Activated CD4-positive, alpha-beta memory T cell treated with anti-CD3 and anti-CD28 coated beads, Interleukin-2, amount 10 ng/mL, durations not matched to agents 7 days and 5 days (primary cell): ENCODE measurements at regions not wholly inside any gene's neighbourhood (a gene's known extent, or its start where the extent isn't known, plus 50 kb on each side); places are given as distances from the start of the nearest gene placed in this dataset.

Source experiments
- CTCF ChIA-PET: fragments of 350-600 bp; sonication (Branson Sonifier 250); formaldehyde crosslinking; loops from one replicate; lab custom pipeline; 2021; ENCODE audit warnings: antibody characterized with exemption, inconsistent platforms; lab: Charles Lee
- POLR2A ChIA-PET: fragments of 350-600 bp; sonication (Branson Sonifier 250); formaldehyde crosslinking; loops from one replicate; lab custom pipeline; 2021; ENCODE audit warnings: antibody characterized with exemption; lab: Charles Lee
- DNase-seq: peaks from one replicate; pipeline ENCODE4 v3.0.0-alpha.2; 2020
- H3K27ac Mint-ChIP-seq: one replicate; pipeline ENCODE4 v1.8.0; 2021; ENCODE audit warnings: mild to moderate bottlenecking, mixed read lengths
- H3K27me3 Mint-ChIP-seq: one replicate; pipeline ENCODE4 v1.8.0; 2021; ENCODE audit warnings: mixed read lengths
- H3K36me3 Mint-ChIP-seq: one replicate; pipeline ENCODE4 v1.8.0; 2021; ENCODE audit warnings: low read depth, mixed read lengths
- H3K4me1 Mint-ChIP-seq: one replicate; pipeline ENCODE4 v1.8.0; 2021; ENCODE audit warnings: mixed read lengths
- H3K4me3 Mint-ChIP-seq: one replicate; pipeline ENCODE4 v1.8.0; 2021; ENCODE audit warnings: mild to moderate bottlenecking, mixed read lengths
- H3K9me3 Mint-ChIP-seq: one replicate; pipeline ENCODE4 v1.8.0; 2021; ENCODE audit warnings: mixed read lengths

GRCh38 chr12:30088259-30088995, 304.7 kb upstream of the TMTC1 start:
- POLR2A ChIA-PET: no interaction called here
- Mint-ChIP-seq H3K4me1 (no peaks in the 10 kb centered on the region), H3K4me3 (no peak overlapping the region), H3K9me3 (peaks cover 3% of the 10 kb centered on the region), H3K36me3 (no peaks in the 10 kb centered on the region), H3K27ac (no peak overlapping the region), H3K27me3 (no peaks in the 10 kb centered on the region)
- no peak for DNase-seq
- CTCF ChIA-PET: no interaction called here

- no peaks in the 10 kb centered on the region for H3K9me3 Mint-ChIP-seq
- no peaks in the 10 kb centered on the region for H3K4me1 Mint-ChIP-seq
- POLR2A ChIA-PET: no interaction called here
- CTCF ChIA-PET: no interaction called here
- no peak for DNase-seq
- H3K27ac Mint-ChIP-seq: no peak overlapping the region
- no peak overlapping the region for H3K4me3 Mint-ChIP-seq
- H3K27me3 Mint-ChIP-seq: no peaks in the 10 kb centered on the region
- H3K36me3 Mint-ChIP-seq: no peaks in the 10 kb centered on the region
Measured at GRCh38 chr12:30082381-30082780, 298.6 kb upstream of the TMTC1 start.

DNA sequence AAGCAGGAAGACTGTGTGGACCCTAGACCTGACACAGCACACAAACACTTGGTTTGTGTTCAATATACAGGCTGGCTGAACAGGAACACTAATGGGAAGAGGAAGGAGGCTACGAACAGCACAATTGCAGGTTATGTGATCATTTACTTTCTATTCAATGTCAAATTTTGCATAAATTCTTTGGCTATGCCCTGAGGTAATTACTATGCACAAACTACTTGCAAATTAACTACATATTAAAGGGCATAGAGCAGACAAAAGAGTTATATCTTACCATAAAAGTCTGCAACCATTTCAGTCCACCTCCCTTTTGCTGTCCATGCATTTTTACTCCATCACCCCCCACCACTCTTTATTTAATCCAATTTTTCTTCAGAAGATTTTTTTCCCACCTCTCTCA, 291.2 kb upstream of the TMTC1 start:
- H3K27me3 Mint-ChIP-seq: no peaks in the 10 kb centered on the region
- ChIA-PET CTCF (no interaction called here), POLR2A (no interaction called here)
- H3K4me3 Mint-ChIP-seq: no peak overlapping the region
- H3K36me3 Mint-ChIP-seq: no peaks in the 10 kb centered on the region
- peaks cover 3% of the 10 kb centered on the region for H3K9me3 Mint-ChIP-seq
- DNase-seq: no peak
- H3K4me1 Mint-ChIP-seq: no peaks in the 10 kb centered on the region
- H3K27ac Mint-ChIP-seq: no peak overlapping the region

GRCh38 chr12:30072824-30073223, 289.1 kb upstream of the TMTC1 start:
- Mint-ChIP-seq H3K4me3 (no peak overlapping the region), H3K4me1 (no peaks in the 10 kb centered on the region), H3K36me3 (no peaks in the 10 kb centered on the region), H3K9me3 (peaks cover 3% of the 10 kb centered on the region), H3K27me3 (no peaks in the 10 kb centered on the region), H3K27ac (no peak overlapping the region)
- POLR2A ChIA-PET: no interaction called here
- DNase-seq: no peak
- CTCF ChIA-PET: no interaction called here

GRCh38 chr12:30067146-30067545, 283.4 kb upstream of the TMTC1 start:
- DNase-seq: no peak
- Mint-ChIP-seq H3K9me3 (peaks cover 3% of the 10 kb centered on the region), H3K36me3 (no peaks in the 10 kb centered on the region), H3K27me3 (no peaks in the 10 kb centered on the region), H3K27ac (no peak overlapping the region), H3K4me1 (no peaks in the 10 kb centered on the region), H3K4me3 (no peak overlapping the region)
- ChIA-PET CTCF (no interaction called here), POLR2A (no interaction called here)

- Mint-ChIP-seq H3K27ac (no peak overlapping the region), H3K4me3 (no peak overlapping the region), H3K36me3 (no peaks in the 10 kb centered on the region), H3K9me3 (no peaks in the 10 kb centered on the region), H3K4me1 (no peaks in the 10 kb centered on the region), H3K27me3 (no peaks in the 10 kb centered on the region)
- ChIA-PET POLR2A (no interaction called here), CTCF (no interaction called here)
- DNase-seq: no peak
Measured at GRCh38 chr12:30064906-30065305, 281.2 kb upstream of the TMTC1 start.

- Mint-ChIP-seq H3K9me3 (no peaks in the 10 kb centered on the region), H3K4me1 (no peaks in the 10 kb centered on the region), H3K36me3 (no peaks in the 10 kb centered on the region), H3K4me3 (no peak overlapping the region), H3K27ac (no peak overlapping the region), H3K27me3 (no peaks in the 10 kb centered on the region)
- POLR2A ChIA-PET: no interaction called here
- CTCF ChIA-PET: no interaction called here
- no peak for DNase-seq
Measured at GRCh38 chr12:30063435-30063945, 279.7 kb upstream of the TMTC1 start.

- Mint-ChIP-seq H3K36me3 (no peaks in the 10 kb centered on the region), H3K27ac (no peak overlapping the region), H3K9me3 (no peaks in the 10 kb centered on the region), H3K4me3 (no peak overlapping the region), H3K4me1 (no peaks in the 10 kb centered on the region), H3K27me3 (no peaks in the 10 kb centered on the region)
- ChIA-PET CTCF (no interaction called here), POLR2A (no interaction called here)
- no peak for DNase-seq
Measured at GRCh38 chr12:30048371-30048770, 264.6 kb upstream of the TMTC1 start.

DNA sequence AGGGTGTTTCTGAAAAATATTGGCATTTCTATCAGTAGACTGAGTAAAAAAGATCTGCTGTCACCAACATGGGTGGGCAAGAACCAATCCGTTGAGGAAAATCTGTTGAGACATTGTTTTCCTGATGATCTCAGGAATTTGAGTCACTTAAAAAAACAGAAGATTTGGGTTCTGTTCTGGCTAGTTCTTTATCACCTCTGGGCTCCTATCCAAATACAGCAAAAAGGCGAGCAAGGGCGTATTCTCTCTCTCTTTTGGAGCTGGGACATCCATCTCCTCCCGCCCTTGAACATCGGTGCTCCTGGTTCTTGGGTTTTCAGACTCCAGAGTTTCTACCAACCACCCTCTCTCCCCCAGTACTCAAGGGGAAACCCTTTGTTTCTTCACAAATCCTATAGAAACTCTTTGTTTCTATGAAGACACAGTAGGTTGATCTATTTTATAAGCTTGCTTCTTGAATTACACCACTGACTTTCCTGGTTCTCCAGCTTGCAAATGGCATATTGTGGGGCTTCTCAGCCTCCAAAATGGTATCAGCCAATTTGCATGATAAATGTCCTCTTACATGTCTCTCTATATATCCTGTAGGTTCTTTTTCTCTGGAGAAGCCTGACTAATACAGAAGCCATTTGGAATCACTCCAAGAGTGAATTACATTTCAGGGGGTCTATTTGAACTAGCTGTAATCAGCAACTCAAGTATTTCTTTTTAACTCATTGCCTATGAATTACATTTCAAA, 263.9 kb upstream of the TMTC1 start:
- ChIA-PET POLR2A (no interaction called here), CTCF (no interaction called here)
- H3K27me3 Mint-ChIP-seq: no peaks in the 10 kb centered on the region
- H3K27ac Mint-ChIP-seq: no peak overlapping the region
- H3K4me3 Mint-ChIP-seq: no peak overlapping the region
- no peaks in the 10 kb centered on the region for H3K4me1 Mint-ChIP-seq
- no peak for DNase-seq
- H3K36me3 Mint-ChIP-seq: no peaks in the 10 kb centered on the region
- no peaks in the 10 kb centered on the region for H3K9me3 Mint-ChIP-seq

DNA sequence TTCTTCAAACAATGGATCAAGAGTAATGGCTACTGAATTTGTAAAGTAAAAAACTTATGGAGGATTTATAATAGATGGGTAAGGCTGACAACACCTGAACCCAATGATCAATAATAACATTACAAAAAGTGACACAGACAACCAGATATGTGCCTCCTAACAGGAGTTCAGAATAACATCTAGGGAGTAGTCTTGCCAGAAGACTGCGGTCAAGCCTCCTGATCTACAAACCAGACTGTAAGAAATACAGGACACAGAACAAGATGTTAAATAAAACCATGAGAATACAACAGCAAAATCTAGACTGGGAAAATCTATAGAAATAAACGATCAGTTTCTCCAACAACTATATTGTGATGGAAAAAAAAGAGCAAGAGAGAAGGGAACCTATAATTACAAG, 262.6 kb upstream of the TMTC1 start:
- no peak for DNase-seq
- H3K4me1 Mint-ChIP-seq: no peaks in the 10 kb centered on the region
- no peak overlapping the region for H3K4me3 Mint-ChIP-seq
- H3K27ac Mint-ChIP-seq: no peak overlapping the region
- no peaks in the 10 kb centered on the region for H3K27me3 Mint-ChIP-seq
- ChIA-PET CTCF (no interaction called here), POLR2A (no interaction called here)
- H3K9me3 Mint-ChIP-seq: peaks cover 2% of the 10 kb centered on the region
- no peaks in the 10 kb centered on the region for H3K36me3 Mint-ChIP-seq

DNA sequence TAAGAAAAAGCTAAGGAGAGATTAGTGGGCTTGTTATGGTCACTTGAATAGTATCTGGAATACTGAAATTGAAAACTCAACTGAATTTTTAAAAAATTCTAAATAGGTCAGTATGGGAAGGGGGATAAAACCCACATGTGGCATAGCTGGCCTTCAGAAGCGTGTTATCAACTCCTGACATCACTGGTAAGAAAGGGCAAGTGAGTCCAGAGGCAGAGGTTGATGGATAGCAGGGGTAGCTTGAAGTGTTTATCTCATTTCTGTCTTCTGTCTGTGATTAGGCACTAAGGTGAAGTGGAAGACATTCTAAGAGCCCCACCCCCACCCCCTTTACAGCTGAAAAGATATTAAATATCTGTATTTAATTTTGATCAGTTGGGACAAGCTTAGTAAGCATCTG, 261.4 kb upstream of the TMTC1 start:
- Mint-ChIP-seq H3K4me3 (no peak overlapping the region), H3K36me3 (no peaks in the 10 kb centered on the region), H3K9me3 (peaks cover 6% of the 10 kb centered on the region), H3K27ac (no peak overlapping the region), H3K4me1 (no peaks in the 10 kb centered on the region), H3K27me3 (no peaks in the 10 kb centered on the region)
- CTCF ChIA-PET: no interaction called here
- POLR2A ChIA-PET: no interaction called here
- no peak for DNase-seq

GRCh38 chr12:30044206-30044605, 260.5 kb upstream of the TMTC1 start:
- Mint-ChIP-seq H3K36me3 (no peaks in the 10 kb centered on the region), H3K9me3 (peaks cover 9% of the 10 kb centered on the region), H3K27me3 (no peaks in the 10 kb centered on the region), H3K4me1 (no peaks in the 10 kb centered on the region), H3K27ac (no peak overlapping the region), H3K4me3 (no peak overlapping the region)
- POLR2A ChIA-PET: no interaction called here
- CTCF ChIA-PET: no interaction called here
- no peak for DNase-seq

DNA sequence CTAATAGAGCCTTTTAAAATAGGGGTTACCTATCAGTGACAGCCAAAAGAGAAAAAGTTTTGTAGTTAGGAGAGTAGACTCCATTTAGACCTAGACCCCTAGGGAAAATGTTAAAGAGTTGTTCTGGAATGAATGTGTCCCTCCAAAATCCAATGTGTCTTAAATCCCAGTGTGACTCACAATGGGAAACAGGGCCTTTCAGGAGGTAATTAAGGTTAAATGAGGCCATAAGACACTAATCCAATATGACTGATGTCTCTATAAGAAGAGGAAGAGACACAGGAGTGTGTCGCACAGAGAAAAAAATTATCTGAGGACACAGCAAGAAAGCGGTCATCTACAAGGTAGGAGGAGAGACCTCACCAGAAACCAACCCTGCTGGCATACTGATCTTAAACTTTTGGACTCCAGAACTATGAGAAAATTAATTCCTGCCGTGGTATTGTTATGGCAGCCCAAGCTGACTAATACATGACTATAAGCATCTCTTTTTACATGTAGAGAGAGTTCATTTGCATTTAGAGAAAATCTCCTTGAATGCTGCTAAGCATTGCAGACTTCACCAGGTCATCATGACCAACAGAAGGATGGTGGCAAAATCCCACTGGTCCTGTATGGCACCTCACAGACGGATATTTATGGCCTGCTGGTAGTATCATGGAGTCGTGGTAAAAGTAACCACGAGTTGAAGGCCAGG, 259.6 kb upstream of the TMTC1 start:
- no peak for DNase-seq
- Mint-ChIP-seq H3K27me3 (no peaks in the 10 kb centered on the region), H3K4me1 (no peaks in the 10 kb centered on the region), H3K36me3 (no peaks in the 10 kb centered on the region), H3K9me3 (peaks cover 9% of the 10 kb centered on the region), H3K4me3 (no peak overlapping the region), H3K27ac (no peak overlapping the region)
- POLR2A ChIA-PET: no interaction called here
- CTCF ChIA-PET: no interaction called here
